ENCODE measurements at regions not wholly inside any gene's neighbourhood (a gene's known extent, or its start where the extent isn't known, plus 50 kb on each side); places are given as distances from the start of the nearest gene placed in this dataset.

GRCh38 chr16:61083711-61084110, 952.5 kb downstream of the CDH8 start:
- TF ChIP-seq POLR2A (IDR thresholded peaks at IDR 0.05; ENCODE audit: low read depth) (no peak), POLR2AphosphoS5 (IDR thresholded peaks at IDR 0.05) (no peak)
- TF ChIP-seq, protein P1, sequence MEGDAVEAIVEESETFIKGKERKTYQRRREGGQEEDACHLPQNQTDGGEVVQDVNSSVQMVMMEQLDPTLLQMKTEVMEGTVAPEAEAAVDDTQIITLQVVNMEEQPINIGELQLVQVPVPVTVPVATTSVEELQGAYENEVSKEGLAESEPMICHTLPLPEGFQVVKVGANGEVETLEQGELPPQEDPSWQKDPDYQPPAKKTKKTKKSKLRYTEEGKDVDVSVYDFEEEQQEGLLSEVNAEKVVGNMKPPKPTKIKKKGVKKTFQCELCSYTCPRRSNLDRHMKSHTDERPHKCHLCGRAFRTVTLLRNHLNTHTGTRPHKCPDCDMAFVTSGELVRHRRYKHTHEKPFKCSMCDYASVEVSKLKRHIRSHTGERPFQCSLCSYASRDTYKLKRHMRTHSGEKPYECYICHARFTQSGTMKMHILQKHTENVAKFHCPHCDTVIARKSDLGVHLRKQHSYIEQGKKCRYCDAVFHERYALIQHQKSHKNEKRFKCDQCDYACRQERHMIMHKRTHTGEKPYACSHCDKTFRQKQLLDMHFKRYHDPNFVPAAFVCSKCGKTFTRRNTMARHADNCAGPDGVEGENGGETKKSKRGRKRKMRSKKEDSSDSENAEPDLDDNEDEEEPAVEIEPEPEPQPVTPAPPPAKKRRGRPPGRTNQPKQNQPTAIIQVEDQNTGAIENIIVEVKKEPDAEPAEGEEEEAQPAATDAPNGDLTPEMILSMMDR (IDR thresholded peaks at IDR 0.05) = no peak
